Keratinocyte (primary cell): ENCODE measurements at regions not wholly inside any gene's neighbourhood (a gene's known extent, or its start where the extent isn't known, plus 50 kb on each side); places are given as distances from the start of the nearest gene placed in this dataset.

Experiments
- DNase-seq: peaks from one replicate; pipeline ENCODE4 v3.0.0-alpha.2; 2011; ENCODE audit warnings: low read depth, missing footprints, low spot score
- FAIRE-seq: peaks from 2 replicates; lab custom pipeline; 2011; peaks lifted over from hg19 to GRCh38; lab: Jason Lieb, UNC
- H2AFZ ChIP-seq: 2 replicates; pipeline ENCODE4 v1.6.0; 2012; ENCODE audit warnings: low read length, control low read depth, inconsistent platforms; ENCODE audit not compliant: control insufficient read depth
- H3K27ac ChIP-seq: 2 replicates; pipeline ENCODE4 v1.5.1; 2011; ENCODE audit warnings: low read length; ENCODE audit not compliant: control insufficient read depth, insufficient read depth
- H3K27me3 ChIP-seq: 3 replicates; pipeline ENCODE4 v1.6.0; 2011; ENCODE audit warnings: low read length; ENCODE audit not compliant: control insufficient read depth, insufficient read depth; ENCODE audit errors: extremely low read depth
- H3K36me3 ChIP-seq, 2 experiments: 2 replicates in 1 of 2; 3 replicates in 1 of 2; pipeline ENCODE4 v1.5.1; 2011; ENCODE audit warnings: low read length in 2 of 2, mild to moderate bottlenecking in 1 of 2; ENCODE audit not compliant: control insufficient read depth in 2 of 2, insufficient read depth in 2 of 2; ENCODE audit errors: extremely low read depth in 1 of 2
- H3K4me1 ChIP-seq: 3 replicates; pipeline ENCODE4 v1.5.1; 2011; ENCODE audit warnings: low read length; ENCODE audit not compliant: control insufficient read depth, insufficient read depth; ENCODE audit errors: extremely low read depth
- H3K4me2 ChIP-seq: 3 replicates; pipeline ENCODE4 v1.6.0; 2011; ENCODE audit warnings: low read depth, low read length; ENCODE audit not compliant: control insufficient read depth, insufficient read depth; ENCODE audit errors: extremely low read depth
- H3K4me3 ChIP-seq, 3 experiments: fragments of 200-600 bp in 1 of 3; sonication (generic) in 1 of 3; 2 replicates in 2 of 3; 3 replicates in 1 of 3; pipeline ENCODE4 v1.5.1; 2011 to 2016; ENCODE audit warnings: low read length in 3 of 3, mild to moderate bottlenecking in 3 of 3, control low read depth in 2 of 3, inconsistent platforms in 1 of 3, low read depth in 1 of 3, mixed read lengths in 1 of 3, mixed run types in 1 of 3, moderate library complexity in 1 of 3; ENCODE audit not compliant: control insufficient read depth in 2 of 3, insufficient read depth in 2 of 3; ENCODE audit errors: extremely low read depth in 1 of 3
- H3K79me2 ChIP-seq: 2 replicates; pipeline ENCODE4 v1.6.0; 2012; ENCODE audit warnings: low read length; ENCODE audit not compliant: control insufficient read depth, insufficient read depth
- H3K9ac ChIP-seq: 3 replicates; pipeline ENCODE4 v1.6.0; 2011; ENCODE audit warnings: low read length; ENCODE audit not compliant: control insufficient read depth, insufficient read depth; ENCODE audit errors: extremely low read depth
- H3K9me1 ChIP-seq: 3 replicates; pipeline ENCODE4 v1.6.0; 2011; ENCODE audit warnings: low read length; ENCODE audit not compliant: control insufficient read depth, insufficient read depth; ENCODE audit errors: extremely low read depth
- H3K9me3 ChIP-seq: 2 replicates; pipeline ENCODE4 v1.5.1; 2012; ENCODE audit warnings: low read depth, low read length; ENCODE audit not compliant: control insufficient read depth
- H4K20me1 ChIP-seq: 3 replicates; pipeline ENCODE4 v1.6.0; 2011; ENCODE audit warnings: low read length; ENCODE audit not compliant: control insufficient read depth, insufficient read depth; ENCODE audit errors: extremely low read depth
- CTCF ChIP-seq, 3 experiments: IDR thresholded peaks in 1 of 3; conservative IDR thresholded peaks in 1 of 3; optimal IDR thresholded peaks in 1 of 3; 2 replicates in 2 of 3; 3 replicates in 1 of 3; pipeline versions ENCODE3 to v1.5.1; 2011; ENCODE audit warnings: low read length in 3 of 3, mild to moderate bottlenecking in 3 of 3, moderate library complexity in 2 of 3, control low read depth in 1 of 3, inconsistent platforms in 1 of 3; ENCODE audit not compliant: insufficient read depth in 2 of 3; ENCODE audit errors: extremely low read depth in 1 of 3
- EZH2 ChIP-seq: IDR thresholded peaks from one replicate; pipeline ENCODE4 v1.6.1; 2012; ENCODE audit warnings: inconsistent platforms, mild to moderate bottlenecking, low read length, moderate library complexity
- dilution Hi-C: fragments of 300-500 bp; cut with MboI; formaldehyde crosslinking; loops from one replicate; pipeline ENCODE4 v1.7.0; 2020; ENCODE audit warnings: low sequenced_read_pairs; ENCODE audit not compliant: extremely low pct_ligation_motif_present

- TF ChIP-seq EZH2 (no peak), CTCF (optimal IDR thresholded peaks at IDR 0.05 in 1 of 3, IDR thresholded peaks at IDR 0.05 in 1 of 3, conservative IDR thresholded peaks at IDR 0.05 in 1 of 3; ENCODE audit: extremely low read depth in 1 of 3, insufficient read depth in 2 of 3, low read length in 3 of 3) (no peak)
- DNase-seq, result no peak
- H3K9me3 ChIP-seq, result no peaks in the 10 kb centered on the region
- H3K27me3 ChIP-seq, result peaks cover 9% of the 10 kb centered on the region
- no peaks in the 10 kb centered on the region for H3K79me2 ChIP-seq
- FAIRE-seq, result no peak
- H3K4me2 ChIP-seq, result no peak overlapping the region
- no peak overlapping the region for H3K9ac ChIP-seq
- dilution Hi-C loops, result no loop called here
- no peaks in the 10 kb centered on the region for H3K36me3 ChIP-seq
- no peak overlapping the region for H2AFZ ChIP-seq
- H3K27ac ChIP-seq, result no peak overlapping the region
- no peaks in the 10 kb centered on the region for H3K4me1 ChIP-seq
- no peaks in the 10 kb centered on the region for H3K9me1 ChIP-seq
- H3K4me3 ChIP-seq, result no peak overlapping the region
- no peaks in the 10 kb centered on the region for H4K20me1 ChIP-seq
These were observed 259.1 kb upstream of the AGAP1 start for GRCh38 chr2:235234736-235235135.

GRCh38 chr2:235235977-235236767 is 257.7 kb upstream of the AGAP1 start:
- no peak for DNase-seq
- Histone ChIP-seq H3K4me1 (no peaks in the 10 kb centered on the region), H3K4me2 (no peak overlapping the region), H3K4me3 (no peak overlapping the region), H2AFZ (no peak overlapping the region), H3K9me1 (no peaks in the 10 kb centered on the region), H3K27me3 (peaks cover 3% of the 10 kb centered on the region), H3K36me3 (no peaks in the 10 kb centered on the region), H3K27ac (no peak overlapping the region), H3K9me3 (no peaks in the 10 kb centered on the region), H4K20me1 (no peaks in the 10 kb centered on the region), H3K9ac (no peak overlapping the region), H3K79me2 (no peaks in the 10 kb centered on the region)
- dilution Hi-C loops, result no loop called here
- no peak for TF ChIP-seq CTCF (optimal IDR thresholded peaks at IDR 0.05 in 1 of 3, IDR thresholded peaks at IDR 0.05 in 1 of 3, conservative IDR thresholded peaks at IDR 0.05 in 1 of 3; ENCODE audit: extremely low read depth in 1 of 3, insufficient read depth in 2 of 3, low read length in 3 of 3)
- TF ChIP-seq EZH2, result no peak
- no peak for FAIRE-seq
